ENCODE measurements at regions not wholly inside any gene's neighbourhood (a gene's known extent, or its start where the extent isn't known, plus 50 kb on each side); places are given as distances from the start of the nearest gene placed in this dataset.

DNA sequence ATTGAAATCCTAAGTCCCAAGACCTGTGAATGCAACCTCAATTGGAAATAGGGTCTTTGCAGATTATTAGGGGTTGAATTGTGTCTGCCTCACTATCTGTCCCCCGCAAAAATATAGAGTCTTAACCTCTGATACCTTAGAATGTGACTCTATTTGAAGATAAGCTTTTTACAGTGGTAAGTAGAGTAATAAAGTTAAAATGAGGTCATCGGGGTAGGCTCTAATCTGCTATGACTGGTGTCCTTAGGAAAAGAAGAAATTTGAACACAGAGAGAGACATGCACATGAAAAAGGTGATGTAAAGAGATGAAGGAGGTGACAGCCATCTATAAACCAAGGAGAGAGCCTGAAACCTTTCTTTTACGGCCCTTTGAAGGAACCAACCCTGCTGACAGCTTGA lies 287.1 kb upstream of the ADRA1B start:
- Histone ChIP-seq H3K4me1 (no peaks in the 10 kb centered on the region), H3K27ac (no peak overlapping the region), H3K4me3 (no peak overlapping the region), H3K36me3 (no peaks in the 10 kb centered on the region), H3K27me3 (no peaks in the 10 kb centered on the region), H3K9me3 (no peaks in the 10 kb centered on the region)
- DNase-seq = no peak
- no peak for TF ChIP-seq POLR2A (IDR thresholded peaks at IDR 0.05)
- TF ChIP-seq, protein P1, sequence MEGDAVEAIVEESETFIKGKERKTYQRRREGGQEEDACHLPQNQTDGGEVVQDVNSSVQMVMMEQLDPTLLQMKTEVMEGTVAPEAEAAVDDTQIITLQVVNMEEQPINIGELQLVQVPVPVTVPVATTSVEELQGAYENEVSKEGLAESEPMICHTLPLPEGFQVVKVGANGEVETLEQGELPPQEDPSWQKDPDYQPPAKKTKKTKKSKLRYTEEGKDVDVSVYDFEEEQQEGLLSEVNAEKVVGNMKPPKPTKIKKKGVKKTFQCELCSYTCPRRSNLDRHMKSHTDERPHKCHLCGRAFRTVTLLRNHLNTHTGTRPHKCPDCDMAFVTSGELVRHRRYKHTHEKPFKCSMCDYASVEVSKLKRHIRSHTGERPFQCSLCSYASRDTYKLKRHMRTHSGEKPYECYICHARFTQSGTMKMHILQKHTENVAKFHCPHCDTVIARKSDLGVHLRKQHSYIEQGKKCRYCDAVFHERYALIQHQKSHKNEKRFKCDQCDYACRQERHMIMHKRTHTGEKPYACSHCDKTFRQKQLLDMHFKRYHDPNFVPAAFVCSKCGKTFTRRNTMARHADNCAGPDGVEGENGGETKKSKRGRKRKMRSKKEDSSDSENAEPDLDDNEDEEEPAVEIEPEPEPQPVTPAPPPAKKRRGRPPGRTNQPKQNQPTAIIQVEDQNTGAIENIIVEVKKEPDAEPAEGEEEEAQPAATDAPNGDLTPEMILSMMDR (IDR thresholded peaks at IDR 0.05) = no peak

DNA sequence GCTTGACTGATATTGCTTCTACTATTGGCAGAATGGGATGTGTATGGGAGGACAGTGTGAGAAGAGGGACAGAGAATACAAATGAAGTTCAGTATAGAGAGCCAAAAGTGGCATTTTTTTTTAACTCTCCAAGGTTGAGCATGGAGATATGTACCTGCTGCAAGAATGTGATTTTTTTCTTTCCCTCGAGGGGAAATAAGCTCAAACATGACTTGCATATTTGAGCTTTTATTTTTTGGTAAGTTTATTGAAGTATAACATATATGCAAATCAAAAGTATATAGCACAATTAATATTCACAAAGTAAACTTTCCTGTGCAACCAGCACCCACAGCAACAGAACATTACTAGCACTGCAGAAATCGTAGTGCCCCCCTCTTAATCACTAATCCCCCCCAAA lies 285.7 kb upstream of the ADRA1B start:
- Histone ChIP-seq H3K27ac (no peak overlapping the region), H3K4me3 (no peak overlapping the region), H3K4me1 (no peaks in the 10 kb centered on the region), H3K27me3 (no peaks in the 10 kb centered on the region), H3K9me3 (no peaks in the 10 kb centered on the region), H3K36me3 (no peaks in the 10 kb centered on the region)
- DNase-seq = no peak
- TF ChIP-seq, protein P1 (IDR thresholded peaks at IDR 0.05) = no peak
- no peak for TF ChIP-seq POLR2A (IDR thresholded peaks at IDR 0.05)

DNA sequence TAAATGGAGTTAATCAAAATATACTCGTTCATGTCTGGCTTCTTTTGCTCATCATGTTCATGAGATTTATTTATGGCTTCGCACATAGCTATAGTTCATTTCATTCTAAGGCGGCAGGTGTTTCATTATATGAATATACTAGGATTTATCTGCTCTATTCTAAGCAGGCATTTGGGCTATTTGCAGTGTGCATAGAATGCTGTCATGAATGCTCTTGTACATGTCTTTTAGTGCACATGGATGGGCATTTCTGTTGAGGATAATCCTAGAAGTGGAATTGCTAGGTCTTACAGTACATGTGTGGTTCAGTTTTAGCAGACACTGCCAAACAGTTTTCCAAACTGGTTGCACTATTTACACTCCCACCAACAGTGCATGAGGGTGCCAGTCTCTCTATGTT lies 285.3 kb upstream of the ADRA1B start:
- H3K27me3 ChIP-seq = no peaks in the 10 kb centered on the region
- H3K4me3 ChIP-seq = no peak overlapping the region
- no peak for TF ChIP-seq POLR2A (IDR thresholded peaks at IDR 0.05)
- TF ChIP-seq, protein P1 (IDR thresholded peaks at IDR 0.05) = no peak
- no peak overlapping the region for H3K27ac ChIP-seq
- H3K9me3 ChIP-seq = no peaks in the 10 kb centered on the region
- DNase-seq = no peak
- no peaks in the 10 kb centered on the region for H3K4me1 ChIP-seq
- H3K36me3 ChIP-seq = no peaks in the 10 kb centered on the region

DNA sequence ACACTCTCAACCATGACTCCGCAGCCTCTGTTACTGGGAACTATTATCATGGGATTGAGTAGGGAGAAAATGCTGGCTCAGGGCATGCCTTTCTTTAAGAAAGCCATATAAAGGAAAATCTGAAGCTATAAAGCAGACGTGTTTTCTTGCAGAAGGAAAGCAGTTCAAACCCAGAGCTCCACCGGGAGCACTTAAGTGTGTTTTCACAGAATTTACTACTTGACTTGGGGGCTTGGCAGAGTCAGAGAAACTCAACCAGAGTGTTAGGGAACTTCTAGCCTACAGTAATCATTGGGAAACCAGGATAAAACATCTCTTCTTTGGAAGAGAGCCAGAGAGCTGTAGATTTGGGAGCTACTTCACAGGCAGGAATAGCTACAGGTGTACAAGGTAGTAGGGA lies 283.4 kb upstream of the ADRA1B start:
- Histone ChIP-seq H3K27ac (no peak overlapping the region), H3K4me1 (no peaks in the 10 kb centered on the region), H3K4me3 (no peak overlapping the region), H3K9me3 (no peaks in the 10 kb centered on the region), H3K36me3 (no peaks in the 10 kb centered on the region), H3K27me3 (no peaks in the 10 kb centered on the region)
- TF ChIP-seq POLR2A (IDR thresholded peaks at IDR 0.05) = no peak
- TF ChIP-seq, protein P1 (IDR thresholded peaks at IDR 0.05) = no peak
- DNase-seq = no peak

DNA sequence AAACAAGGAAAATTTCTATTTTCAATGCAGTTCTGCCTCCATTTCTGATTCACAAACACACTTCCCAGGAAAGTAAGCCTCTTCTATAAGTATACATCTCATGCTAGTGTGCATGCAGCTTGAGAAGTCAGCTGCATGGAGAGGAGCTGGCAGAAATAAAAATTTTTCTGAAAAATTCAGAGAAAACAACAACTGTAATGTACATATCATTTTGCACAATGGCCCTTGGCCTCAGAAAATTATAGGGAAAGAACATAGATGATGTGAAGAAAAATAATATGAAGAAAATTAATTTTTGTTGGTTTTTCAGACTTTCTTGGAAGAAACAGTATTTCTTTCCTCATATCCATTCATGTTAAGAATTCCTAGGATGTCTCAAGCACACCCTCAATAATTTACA lies 277.8 kb upstream of the ADRA1B start:
- H3K36me3 ChIP-seq = no peaks in the 10 kb centered on the region
- H3K4me3 ChIP-seq = no peak overlapping the region
- TF ChIP-seq, protein P1 (IDR thresholded peaks at IDR 0.05) = no peak
- no peak for TF ChIP-seq POLR2A (IDR thresholded peaks at IDR 0.05)
- H3K27me3 ChIP-seq = no peaks in the 10 kb centered on the region
- no peaks in the 10 kb centered on the region for H3K9me3 ChIP-seq
- no peaks in the 10 kb centered on the region for H3K4me1 ChIP-seq
- DNase-seq = no peak
- no peak overlapping the region for H3K27ac ChIP-seq

DNA sequence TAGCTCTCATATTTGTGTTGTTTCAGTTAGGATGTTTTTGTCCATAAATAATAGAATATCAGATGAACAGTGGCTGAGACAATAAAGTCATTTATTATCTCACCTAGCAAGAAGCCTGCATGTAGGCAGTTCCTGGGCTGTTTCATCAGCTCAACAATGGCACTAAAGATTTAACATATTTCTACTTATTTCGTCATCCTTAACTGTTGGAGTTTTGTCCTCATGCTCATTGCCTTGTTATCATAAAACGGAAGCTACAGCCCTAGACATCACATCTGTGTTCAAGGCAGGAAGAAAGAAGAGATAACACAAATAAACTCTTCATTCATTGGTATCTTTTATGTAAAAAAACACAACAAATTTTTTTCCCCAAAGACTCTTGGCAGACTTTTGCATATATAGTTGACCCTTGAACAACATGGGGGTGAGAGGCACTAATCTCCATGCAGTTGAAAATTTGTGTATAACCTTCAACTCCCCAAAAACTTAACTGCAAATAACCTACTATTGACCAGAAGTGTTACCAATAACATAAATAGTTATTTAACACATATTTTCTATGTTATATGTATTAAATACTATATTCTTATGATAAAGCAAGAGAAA lies 277.2 kb upstream of the ADRA1B start:
- H3K4me1 ChIP-seq = no peaks in the 10 kb centered on the region

More for the DNA sequence above, 277.2 kb upstream of the ADRA1B start:
- no peak for TF ChIP-seq POLR2A (IDR thresholded peaks at IDR 0.05)
- TF ChIP-seq, protein P1 (IDR thresholded peaks at IDR 0.05) = no peak
- H3K9me3 ChIP-seq = no peaks in the 10 kb centered on the region
- no peak overlapping the region for H3K27ac ChIP-seq
- no peaks in the 10 kb centered on the region for H3K36me3 ChIP-seq
- DNase-seq = no peak
- H3K27me3 ChIP-seq = no peaks in the 10 kb centered on the region
- H3K4me3 ChIP-seq = no peak overlapping the region
